Tibial artery (tissue), 4 donors: ENCODE measurements at regions not wholly inside any gene's neighbourhood (a gene's known extent, or its start where the extent isn't known, plus 50 kb on each side); places are given as distances from the start of the nearest gene placed in this dataset.

Experiments used
- DNase-seq, 2 donors: peaks; one replicate each; pipeline ENCODE4 v3.0.0-alpha.2; 2019
- H3K27ac ChIP-seq, 2 donors: fragments of 200-600 bp; sonication (generic) in 1 of 2; 1 replicate in 1 of 2; 2 replicates in 1 of 2; pipeline ENCODE4 v1.5.1; 2018 to 2019; ENCODE audit warnings: mild to moderate bottlenecking in 1 of 2
- H3K27me3 ChIP-seq, 2 donors: fragments of 200-600 bp; sonication (generic) in 1 of 2; one replicate each; pipeline versions ENCODE4 v1.5.1 to v1.6.0; 2016 to 2019
- H3K36me3 ChIP-seq, 3 donors: fragments of 200-600 bp; sonication (generic) in 2 of 3; one replicate each; pipeline ENCODE4 v1.5.1; 2016 to 2019; ENCODE audit warnings: mild to moderate bottlenecking in 2 of 3
- H3K4me1 ChIP-seq, 4 donors: fragments of 200-600 bp; sonication (generic) in 2 of 4; 1 replicate in 3 of 4; 2 replicates in 1 of 4; pipeline ENCODE4 v1.5.1; 2016 to 2019
- H3K4me3 ChIP-seq, 2 donors: fragments of 200-600 bp; sonication (generic) in 1 of 2; 1 replicate in 1 of 2; 2 replicates in 1 of 2; pipeline ENCODE4 v1.5.1; 2018 to 2019; ENCODE audit warnings: mild to moderate bottlenecking in 2 of 2
- H3K9me3 ChIP-seq, 3 donors: fragments of 200-600 bp; sonication (generic) in 1 of 3; one replicate each; pipeline ENCODE4 v1.5.1; 2016 to 2019
- CTCF ChIP-seq, 2 experiments: fragments of 200-600 bp in 1 of 2; fragments of 450-650 bp in 1 of 2; IDR thresholded peaks; one replicate each; pipeline ENCODE4 v1.5.1; 2017 to 2019; ENCODE audit warnings: antibody characterized with exemption in 2 of 2, mild to moderate bottlenecking in 1 of 2, moderate library complexity in 1 of 2
- intact Hi-C: fragments of 100-400 bp; cut with DNase I; formaldehyde crosslinking; loops from one replicate; pipeline ENCODE4 v1.15.0; 2023; ENCODE audit warnings: low total_unique reads

- no peaks in the 10 kb centered on the region for H3K36me3 ChIP-seq
- intact Hi-C loops: no loop called here
Observed at GRCh38 chr11:30650266-30650665, 64.1 kb upstream of the MPPED2 start.

More at GRCh38 chr11:30650266-30650665, 64.1 kb upstream of the MPPED2 start:
- Histone ChIP-seq H3K27me3 (no peaks in the 10 kb centered on the region), H3K4me1 (no peaks in the 10 kb centered on the region), H3K9me3 (no peaks in the 10 kb centered on the region), H3K4me3 (no peak overlapping the region), H3K27ac (no peak overlapping the region)
- no peak for TF ChIP-seq CTCF (IDR thresholded peaks at IDR 0.05)
- DNase-seq: no peak
